Fibroblast of skin of abdomen (primary cell): ENCODE measurements at regions not wholly inside any gene's neighbourhood (a gene's known extent, or its start where the extent isn't known, plus 50 kb on each side); places are given as distances from the start of the nearest gene placed in this dataset.

Experiments used
- DNase-seq: peaks from one replicate; pipeline ENCODE4 v3.0.0-alpha.2; 2013

GRCh38 chr1:112040891-112041740 lies 51.6 kb upstream of the KCND3 start:
- no peak for DNase-seq

GRCh38 chr1:112043901-112044300 lies 54.4 kb upstream of the KCND3 start:
- no peak for DNase-seq

GRCh38 chr1:112044745-112045144 lies 55.3 kb upstream of the KCND3 start:
- no peak for DNase-seq

GRCh38 chr1:112046630-112047029 lies 57.2 kb upstream of the KCND3 start:
- no peak for DNase-seq

GRCh38 chr1:112048421-112048820 lies 59.0 kb upstream of the KCND3 start:
- no peak for DNase-seq

GRCh38 chr1:112054510-112054909 lies 65.0 kb upstream of the KCND3 start:
- no peak for DNase-seq

GRCh38 chr1:112056354-112056753 lies 66.9 kb upstream of the KCND3 start:
- no peak for DNase-seq

GRCh38 chr1:112057736-112058135 lies 68.3 kb upstream of the KCND3 start:
- DNase-seq, result no peak

GRCh38 chr1:112058815-112059450 lies 69.5 kb upstream of the KCND3 start:
- no peak for DNase-seq

- no peak for DNase-seq
These were observed 70.2 kb upstream of the KCND3 start for GRCh38 chr1:112059679-112060078.

GRCh38 chr1:112060261-112060660 lies 70.8 kb upstream of the KCND3 start:
- DNase-seq, result no peak

GRCh38 chr1:112061056-112061455 lies 71.6 kb upstream of the KCND3 start:
- no peak for DNase-seq

- no peak for DNase-seq
These were observed 72.4 kb upstream of the KCND3 start for GRCh38 chr1:112061901-112062320.

GRCh38 chr1:112063781-112064728 lies 74.6 kb upstream of the KCND3 start:
- DNase-seq, result no peak

GRCh38 chr1:112067989-112068388 lies 78.5 kb upstream of the KCND3 start:
- DNase-seq, result no peak

GRCh38 chr1:112070677-112071076 lies 81.2 kb upstream of the KCND3 start:
- no peak for DNase-seq

- DNase-seq, result no peak
These were observed 85.2 kb upstream of the KCND3 start for GRCh38 chr1:112074711-112075110.

GRCh38 chr1:112075566-112075965 lies 86.1 kb upstream of the KCND3 start:
- DNase-seq, result no peak

- DNase-seq, result no peak
These were observed 90.0 kb upstream of the KCND3 start for GRCh38 chr1:112079446-112079845.

GRCh38 chr1:112083487-112083886 lies 94.0 kb upstream of the KCND3 start:
- DNase-seq, result peak; percentile 1

- DNase-seq, result no peak
These were observed 103.3 kb upstream of the KCND3 start for GRCh38 chr1:112092656-112093371.

- no peak for DNase-seq
These were observed 103.9 kb upstream of the KCND3 start for GRCh38 chr1:112093372-112093694.

GRCh38 chr1:112099979-112100378 lies 110.5 kb upstream of the KCND3 start:
- no peak for DNase-seq
